ENCODE measurements at regions not wholly inside any gene's neighbourhood (a gene's known extent, or its start where the extent isn't known, plus 50 kb on each side); places are given as distances from the start of the nearest gene placed in this dataset.

DNA sequence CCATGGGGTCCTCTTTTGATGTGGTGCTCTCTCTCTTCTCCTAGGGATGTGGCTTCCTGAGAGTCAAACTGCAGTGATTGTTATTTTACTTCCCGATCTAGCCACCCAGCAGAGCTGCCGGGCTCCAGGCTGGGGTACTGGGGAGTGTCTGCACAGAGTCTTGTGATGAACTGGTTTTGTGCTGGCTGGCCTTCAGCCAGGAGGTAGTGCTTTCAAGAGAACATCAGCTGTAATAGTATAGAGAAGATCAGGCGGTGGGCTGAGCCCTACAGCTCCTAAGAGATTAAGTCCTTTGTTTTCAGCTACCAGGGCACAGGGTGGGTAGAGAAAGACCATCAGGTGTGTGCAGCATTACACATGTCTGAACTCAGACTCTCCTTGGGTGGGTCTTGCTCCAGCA, 59.0 kb upstream of the AGTR2 start:
- DNase-seq (ENCODE audit: low spot score): peak; percentile 69

- no peak for DNase-seq (ENCODE audit: low spot score)
Observed at GRCh38 chrX:116111934-116112595, 58.5 kb upstream of the AGTR2 start.

DNA sequence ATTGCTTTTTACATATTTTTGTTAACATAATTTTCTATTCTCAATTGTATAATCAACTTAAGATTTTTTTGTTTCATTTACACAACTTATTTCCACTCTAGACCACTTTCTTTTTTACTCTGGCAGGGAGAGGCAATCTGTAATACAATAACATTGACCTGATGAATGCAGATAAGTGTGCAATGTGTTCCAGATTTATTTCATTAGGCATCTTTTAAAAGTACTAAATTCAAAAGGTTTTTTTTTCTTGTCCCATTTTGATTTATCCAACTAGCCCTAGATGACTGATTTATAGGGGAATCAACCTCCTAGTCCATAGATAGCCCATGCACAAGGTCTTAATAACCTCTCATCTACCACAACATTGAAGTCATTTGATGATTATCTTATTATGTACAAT, 55.5 kb upstream of the AGTR2 start:
- DNase-seq (ENCODE audit: low spot score): no peak

All from mesenteric fat pad (tissue), 1 donor.